Left ventricle myocardium inferior (tissue), 1 donor: ENCODE measurements at regions not wholly inside any gene's neighbourhood (a gene's known extent, or its start where the extent isn't known, plus 50 kb on each side); places are given as distances from the start of the nearest gene placed in this dataset.

ENCODE experiments used
- DNase-seq: peaks from one replicate; pipeline ENCODE4 v3.0.0-alpha.2; 2020
- H3K27ac ChIP-seq: fragments of 200-600 bp; replicated peaks from 2 replicates; pipeline ENCODE4 v1.8.0; 2021
- H3K27me3 ChIP-seq: fragments of 200-600 bp; 2 replicates; pipeline ENCODE4 v1.8.0; 2021; ENCODE audit warnings: low read depth
- H3K36me3 ChIP-seq: fragments of 200-600 bp; 2 replicates; pipeline ENCODE4 v1.8.0; 2021
- H3K4me1 ChIP-seq: fragments of 200-600 bp; 2 replicates; pipeline ENCODE4 v1.8.0; 2021
- H3K4me3 ChIP-seq: fragments of 200-600 bp; 2 replicates; pipeline ENCODE4 v1.8.0; 2021; ENCODE audit warnings: mild to moderate bottlenecking, moderate library complexity
- H3K9me3 ChIP-seq: fragments of 200-600 bp; replicated peaks from 2 replicates; pipeline ENCODE4 v1.8.0; 2021
- intact Hi-C: fragments of 100-400 bp; cut with micrococcal nuclease; formaldehyde crosslinking; loops from one replicate; pipeline ENCODE4 v1.11.0; 2022
- TF ChIP-seq, protein P1 (sequence below): fragments of 200-600 bp; IDR thresholded peaks from 2 replicates; pipeline ENCODE4 v1.8.0; 2021; ENCODE audit warnings: antibody characterized with exemption, mild to moderate bottlenecking, borderline replicate concordance
- donor health status: DM: no; HTN: yes; CAD: no; lungs with severe emphysema.

DNA sequence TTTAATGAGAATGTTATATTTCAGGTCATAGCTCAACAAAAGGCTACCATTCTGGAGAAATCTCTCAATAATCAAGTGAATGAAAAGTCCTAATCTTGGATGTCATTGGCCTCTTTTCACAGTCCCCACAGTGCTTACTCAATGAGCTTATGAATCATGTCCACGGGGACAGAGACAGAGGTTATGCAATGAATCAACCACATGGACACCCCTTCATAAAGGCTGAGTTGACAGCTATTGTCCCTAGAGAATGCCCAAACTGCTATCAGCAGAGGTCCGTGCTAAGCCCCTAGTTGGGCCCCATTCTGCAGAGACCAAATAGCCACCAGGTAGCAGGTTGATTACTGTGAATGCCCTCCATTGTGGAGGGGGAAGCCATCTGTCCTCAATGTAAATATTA, 158.1 kb downstream of the LHFPL1 start:
- Histone ChIP-seq H3K27me3 (no peaks in the 10 kb centered on the region), H3K4me3 (no peak overlapping the region), H3K9me3 (no peaks in the 10 kb centered on the region), H3K36me3 (no peaks in the 10 kb centered on the region), H3K4me1 (no peaks in the 10 kb centered on the region), H3K27ac (no peak overlapping the region)
- TF ChIP-seq, protein P1, sequence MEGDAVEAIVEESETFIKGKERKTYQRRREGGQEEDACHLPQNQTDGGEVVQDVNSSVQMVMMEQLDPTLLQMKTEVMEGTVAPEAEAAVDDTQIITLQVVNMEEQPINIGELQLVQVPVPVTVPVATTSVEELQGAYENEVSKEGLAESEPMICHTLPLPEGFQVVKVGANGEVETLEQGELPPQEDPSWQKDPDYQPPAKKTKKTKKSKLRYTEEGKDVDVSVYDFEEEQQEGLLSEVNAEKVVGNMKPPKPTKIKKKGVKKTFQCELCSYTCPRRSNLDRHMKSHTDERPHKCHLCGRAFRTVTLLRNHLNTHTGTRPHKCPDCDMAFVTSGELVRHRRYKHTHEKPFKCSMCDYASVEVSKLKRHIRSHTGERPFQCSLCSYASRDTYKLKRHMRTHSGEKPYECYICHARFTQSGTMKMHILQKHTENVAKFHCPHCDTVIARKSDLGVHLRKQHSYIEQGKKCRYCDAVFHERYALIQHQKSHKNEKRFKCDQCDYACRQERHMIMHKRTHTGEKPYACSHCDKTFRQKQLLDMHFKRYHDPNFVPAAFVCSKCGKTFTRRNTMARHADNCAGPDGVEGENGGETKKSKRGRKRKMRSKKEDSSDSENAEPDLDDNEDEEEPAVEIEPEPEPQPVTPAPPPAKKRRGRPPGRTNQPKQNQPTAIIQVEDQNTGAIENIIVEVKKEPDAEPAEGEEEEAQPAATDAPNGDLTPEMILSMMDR: no peak
- intact Hi-C loops: no loop called here
- DNase-seq: no peak

DNA sequence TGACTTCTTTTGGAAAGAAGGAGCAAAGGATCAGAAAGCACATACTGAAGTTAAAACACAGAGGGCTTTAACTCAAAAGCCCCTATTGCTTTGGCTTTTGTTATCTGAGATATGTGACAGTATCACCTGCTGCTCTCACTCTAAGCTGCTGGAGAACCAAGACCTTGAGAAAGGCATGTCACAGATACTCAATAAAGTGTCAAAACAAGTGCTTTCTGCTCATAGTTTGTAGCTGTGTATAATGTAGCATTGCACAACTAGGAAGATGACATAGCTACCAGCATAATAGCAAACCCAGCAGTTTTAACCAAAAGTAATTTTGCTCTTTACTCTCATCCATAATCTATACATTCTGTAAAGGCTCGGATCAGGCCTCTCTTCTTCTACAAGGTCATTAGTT, 159.6 kb downstream of the LHFPL1 start:
- DNase-seq: no peak
- TF ChIP-seq, protein P1: no peak
- H3K27ac ChIP-seq: no peak overlapping the region
- no peak overlapping the region for H3K4me3 ChIP-seq
- H3K27me3 ChIP-seq: no peaks in the 10 kb centered on the region
- no peaks in the 10 kb centered on the region for H3K36me3 ChIP-seq
- H3K4me1 ChIP-seq: no peaks in the 10 kb centered on the region
- intact Hi-C loops: no loop called here
- peaks cover 5% of the 10 kb centered on the region for H3K9me3 ChIP-seq

DNA sequence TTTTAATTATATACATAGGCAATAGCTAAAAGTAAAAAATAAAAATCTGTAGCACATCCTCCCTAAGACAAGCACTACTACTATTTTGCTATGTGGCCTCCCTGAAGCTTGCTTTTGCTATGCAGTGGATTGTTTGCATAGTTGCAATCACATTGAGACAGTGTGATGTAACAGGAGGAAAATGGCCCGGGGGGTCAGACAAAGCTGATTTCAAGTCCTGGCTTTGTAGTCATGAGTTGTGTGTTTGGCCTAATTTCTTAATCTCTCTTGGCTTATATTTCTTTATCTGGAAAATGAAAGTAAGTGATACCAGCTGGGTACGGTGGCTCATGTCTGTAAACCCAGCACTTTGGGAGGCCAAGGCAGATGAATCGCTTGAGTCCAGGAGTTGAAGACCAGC, 166.6 kb downstream of the LHFPL1 start:
- H3K36me3 ChIP-seq: no peaks in the 10 kb centered on the region
- H3K4me3 ChIP-seq: no peak overlapping the region
- H3K4me1 ChIP-seq: no peaks in the 10 kb centered on the region
- H3K27ac ChIP-seq: no peak overlapping the region
- peaks cover 17% of the 10 kb centered on the region for H3K9me3 ChIP-seq
- H3K27me3 ChIP-seq: no peaks in the 10 kb centered on the region
- intact Hi-C loops: no loop called here
- TF ChIP-seq, protein P1: no peak
- no peak for DNase-seq

DNA sequence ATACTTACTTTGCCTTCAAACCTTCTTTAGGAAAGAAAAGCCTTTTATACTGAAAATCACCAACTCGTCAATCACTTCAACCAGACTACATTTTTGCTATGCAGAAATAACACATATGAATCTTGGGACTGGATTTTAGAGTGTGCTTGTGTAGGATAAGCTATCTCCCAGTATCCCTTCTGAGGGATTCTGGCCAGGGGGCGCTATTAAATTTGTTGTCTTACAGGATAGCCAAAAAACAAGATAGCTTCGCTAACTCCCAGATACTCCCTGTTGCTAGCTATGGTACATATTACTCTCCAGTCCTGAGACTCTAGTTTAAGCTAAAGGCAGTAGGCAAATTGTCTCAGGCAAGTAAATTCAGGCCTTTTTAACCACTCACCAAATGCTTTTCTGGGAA, 167.2 kb downstream of the LHFPL1 start:
- TF ChIP-seq, protein P1: no peak
- no peaks in the 10 kb centered on the region for H3K4me1 ChIP-seq
- no peak overlapping the region for H3K27ac ChIP-seq
- no peak overlapping the region for H3K4me3 ChIP-seq
- intact Hi-C loops: no loop called here
- no peaks in the 10 kb centered on the region for H3K36me3 ChIP-seq
- no peaks in the 10 kb centered on the region for H3K27me3 ChIP-seq
- H3K9me3 ChIP-seq: peaks cover 17% of the 10 kb centered on the region
- no peak for DNase-seq

DNA sequence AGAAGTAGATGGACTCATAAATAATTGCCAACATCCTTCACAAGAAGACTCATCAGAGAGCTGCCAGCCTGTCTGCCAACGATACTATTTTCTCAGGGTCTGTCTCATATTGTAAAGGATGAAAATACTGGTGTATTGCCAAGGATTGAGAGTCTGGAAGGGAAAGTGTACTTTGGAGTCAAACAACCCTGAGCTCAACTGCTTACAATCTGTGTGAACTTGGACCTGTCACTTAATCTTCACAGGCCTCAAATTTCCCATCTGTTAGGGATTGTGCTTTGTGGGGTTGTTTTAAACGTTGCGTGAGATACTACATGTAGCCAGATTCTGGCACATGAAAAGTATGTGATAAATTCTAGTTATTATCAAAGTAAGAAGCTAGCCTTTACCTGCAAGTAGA, 169.1 kb downstream of the LHFPL1 start:
- intact Hi-C loops: no loop called here
- H3K36me3 ChIP-seq: no peaks in the 10 kb centered on the region

More for the DNA sequence above, 169.1 kb downstream of the LHFPL1 start:
- Histone ChIP-seq H3K9me3 (peaks cover 17% of the 10 kb centered on the region), H3K27me3 (no peaks in the 10 kb centered on the region), H3K27ac (no peak overlapping the region), H3K4me1 (no peaks in the 10 kb centered on the region), H3K4me3 (no peak overlapping the region)
- no peak for DNase-seq
- TF ChIP-seq, protein P1: no peak
